ENCODE measurements at regions not wholly inside any gene's neighbourhood (a gene's known extent, or its start where the extent isn't known, plus 50 kb on each side); places are given as distances from the start of the nearest gene placed in this dataset.

DNA sequence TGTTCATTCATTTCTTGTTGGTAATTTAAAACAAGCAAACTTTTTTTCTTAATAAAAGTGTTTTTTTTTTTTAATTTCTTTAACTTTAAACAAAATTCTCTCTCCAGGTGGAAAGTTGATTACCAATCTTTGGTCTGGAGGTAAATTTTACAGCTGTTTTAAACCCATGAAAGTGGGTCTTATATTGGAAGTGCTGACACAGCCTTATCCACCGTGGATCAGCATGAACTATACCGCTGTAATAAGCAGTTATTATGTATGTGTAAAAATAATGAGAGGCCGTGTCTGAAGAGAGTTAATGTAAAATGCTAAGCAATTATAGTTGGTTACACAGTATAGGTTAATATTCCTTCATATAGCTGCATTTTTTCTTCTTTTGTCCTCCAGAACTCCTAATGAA, 378.1 kb upstream of the ATP5MC3 start:
- TF ChIP-seq ZBTB7A (IDR thresholded peaks at IDR 0.05; ENCODE audit: low read depth), result no peak
- TF ChIP-seq TAF1 (IDR thresholded peaks at IDR 0.05; ENCODE audit: low read depth), result no peak
